ENCODE measurements at regions not wholly inside any gene's neighbourhood (a gene's known extent, or its start where the extent isn't known, plus 50 kb on each side); places are given as distances from the start of the nearest gene placed in this dataset.

DNA sequence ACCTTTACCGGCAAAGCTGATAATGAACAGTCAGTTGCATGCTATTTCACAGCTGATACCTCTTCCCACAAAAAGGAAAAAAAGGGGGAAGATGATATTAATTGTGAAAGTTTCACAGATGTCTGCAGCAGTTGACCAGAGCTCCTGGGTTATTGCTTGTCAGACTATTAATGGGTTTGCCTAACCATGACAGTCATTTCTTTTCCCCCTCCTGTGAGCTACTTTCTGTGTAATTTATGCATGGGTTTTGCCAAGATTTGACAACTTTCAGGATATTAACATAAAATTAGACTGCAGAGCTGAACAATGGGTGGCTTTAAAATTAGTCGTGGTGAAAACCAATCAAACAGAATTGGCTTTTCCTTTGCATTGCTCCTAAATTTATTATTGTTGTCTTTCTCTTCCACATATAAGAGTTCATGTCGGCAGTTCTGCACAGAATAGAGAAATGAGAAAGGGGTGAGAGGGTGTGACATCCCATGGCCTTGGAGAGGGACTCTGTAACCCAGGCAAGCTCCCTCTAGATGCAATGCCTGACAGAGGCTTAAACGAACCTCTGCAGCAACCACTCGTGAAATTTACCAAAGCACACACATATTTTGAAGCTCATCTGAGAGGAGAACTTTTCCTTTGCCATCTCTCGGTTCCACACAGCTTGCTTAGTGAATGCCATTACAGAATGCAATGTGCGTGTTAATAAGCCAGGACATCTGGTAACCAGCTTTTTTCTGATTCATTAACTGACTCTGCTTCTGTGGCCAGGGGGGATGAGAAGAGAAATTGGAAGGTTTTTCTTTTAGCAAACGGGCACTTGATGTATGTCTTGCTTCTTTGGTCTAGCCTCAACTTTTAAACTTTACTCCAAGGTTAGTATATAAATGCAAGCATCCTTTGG is 82.2 kb upstream of the ITGA4 start:
- ATAC-seq (no peak), DNase-seq (no peak)
- H3K4me3 ChIP-seq, result no peak overlapping the region
- no peaks in the 10 kb centered on the region for H3K4me1 ChIP-seq
- WGBS (ENCODE audit: insufficient coverage, low coverage, low lambda C conversion rate, missing lambda C conversion rate), result 33% methylated on average over 8 of the region's 8 CpGs
- TF ChIP-seq POLR2A (IDR thresholded peaks at IDR 0.05), result no peak
- TF ChIP-seq, protein P1, sequence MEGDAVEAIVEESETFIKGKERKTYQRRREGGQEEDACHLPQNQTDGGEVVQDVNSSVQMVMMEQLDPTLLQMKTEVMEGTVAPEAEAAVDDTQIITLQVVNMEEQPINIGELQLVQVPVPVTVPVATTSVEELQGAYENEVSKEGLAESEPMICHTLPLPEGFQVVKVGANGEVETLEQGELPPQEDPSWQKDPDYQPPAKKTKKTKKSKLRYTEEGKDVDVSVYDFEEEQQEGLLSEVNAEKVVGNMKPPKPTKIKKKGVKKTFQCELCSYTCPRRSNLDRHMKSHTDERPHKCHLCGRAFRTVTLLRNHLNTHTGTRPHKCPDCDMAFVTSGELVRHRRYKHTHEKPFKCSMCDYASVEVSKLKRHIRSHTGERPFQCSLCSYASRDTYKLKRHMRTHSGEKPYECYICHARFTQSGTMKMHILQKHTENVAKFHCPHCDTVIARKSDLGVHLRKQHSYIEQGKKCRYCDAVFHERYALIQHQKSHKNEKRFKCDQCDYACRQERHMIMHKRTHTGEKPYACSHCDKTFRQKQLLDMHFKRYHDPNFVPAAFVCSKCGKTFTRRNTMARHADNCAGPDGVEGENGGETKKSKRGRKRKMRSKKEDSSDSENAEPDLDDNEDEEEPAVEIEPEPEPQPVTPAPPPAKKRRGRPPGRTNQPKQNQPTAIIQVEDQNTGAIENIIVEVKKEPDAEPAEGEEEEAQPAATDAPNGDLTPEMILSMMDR (IDR thresholded peaks at IDR 0.05), result no peak
- H3K9me3 ChIP-seq, result no peaks in the 10 kb centered on the region
- no peaks in the 10 kb centered on the region for H3K36me3 ChIP-seq
- intact Hi-C loops (cut with DNase I), result no loop called here
- H3K27me3 ChIP-seq, result no peaks in the 10 kb centered on the region
- H3K27ac ChIP-seq, result no peak overlapping the region

DNA sequence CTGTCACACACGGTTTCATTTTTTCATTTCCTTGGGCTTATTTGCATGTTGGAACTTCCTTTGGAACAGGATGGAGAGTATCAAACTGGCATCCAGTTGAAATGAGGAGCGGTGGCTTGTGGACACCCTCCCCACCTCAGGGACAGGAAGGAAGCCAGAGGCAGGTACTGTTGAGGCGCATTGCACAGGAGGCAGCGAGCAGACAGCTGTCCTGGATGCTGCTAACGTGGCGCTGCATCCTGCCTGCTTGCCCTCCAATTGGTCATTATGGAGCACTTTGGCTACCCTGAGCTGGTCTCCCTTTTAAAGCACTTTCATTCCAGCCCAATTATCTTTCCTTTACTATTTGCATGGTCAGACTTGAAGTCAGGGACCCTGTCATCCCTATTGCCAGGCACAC is 80.7 kb upstream of the ITGA4 start:
- Histone ChIP-seq H3K4me1 (no peaks in the 10 kb centered on the region), H3K9me3 (no peaks in the 10 kb centered on the region), H3K27me3 (no peaks in the 10 kb centered on the region), H3K36me3 (no peaks in the 10 kb centered on the region), H3K4me3 (no peak overlapping the region), H3K27ac (no peak overlapping the region)
- WGBS (ENCODE audit: insufficient coverage, low coverage, low lambda C conversion rate, missing lambda C conversion rate), result 51% methylated on average over 6 of the region's 6 CpGs
- intact Hi-C loops (cut with DNase I), result no loop called here
- no peak for DNase-seq
- no peak for ATAC-seq
- TF ChIP-seq, protein P1 (IDR thresholded peaks at IDR 0.05), result no peak
- no peak for TF ChIP-seq POLR2A (IDR thresholded peaks at IDR 0.05)

DNA sequence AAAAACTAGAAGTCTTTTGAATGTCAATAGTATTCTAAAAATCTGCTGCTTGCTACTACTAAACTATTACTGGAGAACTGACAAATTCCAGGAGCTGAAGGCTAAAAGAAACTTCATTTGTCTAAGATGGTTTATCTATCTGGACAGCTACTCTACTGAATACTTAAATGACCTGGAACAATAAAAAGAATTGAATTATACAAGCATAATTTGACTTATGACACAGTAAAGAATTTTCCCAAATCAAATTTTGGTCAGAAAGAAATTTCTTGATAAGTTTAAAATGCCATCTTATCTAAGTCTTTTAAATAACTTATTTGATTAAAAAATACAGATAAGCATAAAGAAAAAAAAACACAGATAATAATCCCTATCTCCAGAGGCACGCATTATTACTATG is 80.2 kb upstream of the ITGA4 start:
- TF ChIP-seq POLR2A (IDR thresholded peaks at IDR 0.05), result no peak
- TF ChIP-seq, protein P1 (IDR thresholded peaks at IDR 0.05), result no peak
- ATAC-seq (no peak), DNase-seq (no peak)
- intact Hi-C loops (cut with DNase I), result no loop called here
- H3K36me3 ChIP-seq, result no peaks in the 10 kb centered on the region
- WGBS (ENCODE audit: insufficient coverage, low coverage, low lambda C conversion rate, missing lambda C conversion rate), result 44% methylated on average over 1 of the region's 1 CpG
- no peaks in the 10 kb centered on the region for H3K27me3 ChIP-seq
- H3K9me3 ChIP-seq, result no peaks in the 10 kb centered on the region
- H3K4me3 ChIP-seq, result no peak overlapping the region
- no peaks in the 10 kb centered on the region for H3K4me1 ChIP-seq
- H3K27ac ChIP-seq, result no peak overlapping the region

DNA sequence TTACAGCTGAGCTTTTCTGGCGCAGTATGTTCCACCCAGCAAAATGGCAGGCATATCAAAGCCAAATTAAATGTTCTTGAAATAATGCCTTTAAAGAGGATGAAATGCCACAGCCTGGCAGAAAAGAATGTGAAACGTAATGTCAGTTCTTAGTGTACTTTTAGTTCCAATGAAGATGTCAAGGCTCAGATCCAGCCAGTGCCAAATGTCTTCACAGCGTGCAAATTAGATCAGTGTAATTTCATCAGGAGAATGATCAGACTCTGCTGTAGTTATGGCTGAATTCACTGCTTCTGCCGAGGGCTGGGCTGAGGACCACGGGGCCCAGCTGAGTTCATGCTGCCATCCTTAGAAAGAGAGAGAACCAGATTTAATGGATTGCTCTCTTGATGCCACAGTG is 78.7 kb upstream of the ITGA4 start:
- intact Hi-C loops (cut with DNase I), result no loop called here
- 59% methylated on average over 5 of the region's 5 CpGs for WGBS (ENCODE audit: insufficient coverage, low coverage, low lambda C conversion rate, missing lambda C conversion rate)
- Histone ChIP-seq H3K27me3 (no peaks in the 10 kb centered on the region), H3K4me1 (no peaks in the 10 kb centered on the region), H3K9me3 (no peaks in the 10 kb centered on the region), H3K27ac (no peak overlapping the region), H3K4me3 (no peak overlapping the region), H3K36me3 (no peaks in the 10 kb centered on the region)
- no peak for DNase-seq
- TF ChIP-seq, protein P1 (IDR thresholded peaks at IDR 0.05), result no peak
- TF ChIP-seq POLR2A (IDR thresholded peaks at IDR 0.05), result no peak
- no peak for ATAC-seq
